ENCODE measurements at regions not wholly inside any gene's neighbourhood (a gene's known extent, or its start where the extent isn't known, plus 50 kb on each side); places are given as distances from the start of the nearest gene placed in this dataset.

GRCh38 chr14:54102051-54102456 lies 145.4 kb upstream of the BMP4 start:
- H3K27me3 Mint-ChIP-seq: peaks cover 4% of the 10 kb centered on the region
- no peak for DNase-seq
- H3K36me3 Mint-ChIP-seq (ENCODE audit: low read depth): no peaks in the 10 kb centered on the region
- intact Hi-C loops (cut with micrococcal nuclease): no loop called here
- ChIA-PET POLR2A (no interaction called here), CTCF (no interaction called here)
- TF ChIP-seq, protein P1, sequence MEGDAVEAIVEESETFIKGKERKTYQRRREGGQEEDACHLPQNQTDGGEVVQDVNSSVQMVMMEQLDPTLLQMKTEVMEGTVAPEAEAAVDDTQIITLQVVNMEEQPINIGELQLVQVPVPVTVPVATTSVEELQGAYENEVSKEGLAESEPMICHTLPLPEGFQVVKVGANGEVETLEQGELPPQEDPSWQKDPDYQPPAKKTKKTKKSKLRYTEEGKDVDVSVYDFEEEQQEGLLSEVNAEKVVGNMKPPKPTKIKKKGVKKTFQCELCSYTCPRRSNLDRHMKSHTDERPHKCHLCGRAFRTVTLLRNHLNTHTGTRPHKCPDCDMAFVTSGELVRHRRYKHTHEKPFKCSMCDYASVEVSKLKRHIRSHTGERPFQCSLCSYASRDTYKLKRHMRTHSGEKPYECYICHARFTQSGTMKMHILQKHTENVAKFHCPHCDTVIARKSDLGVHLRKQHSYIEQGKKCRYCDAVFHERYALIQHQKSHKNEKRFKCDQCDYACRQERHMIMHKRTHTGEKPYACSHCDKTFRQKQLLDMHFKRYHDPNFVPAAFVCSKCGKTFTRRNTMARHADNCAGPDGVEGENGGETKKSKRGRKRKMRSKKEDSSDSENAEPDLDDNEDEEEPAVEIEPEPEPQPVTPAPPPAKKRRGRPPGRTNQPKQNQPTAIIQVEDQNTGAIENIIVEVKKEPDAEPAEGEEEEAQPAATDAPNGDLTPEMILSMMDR (IDR thresholded peaks at IDR 0.05): no peak
- no peak overlapping the region for H3K27ac Mint-ChIP-seq
- H3K4me1 Mint-ChIP-seq: no peaks in the 10 kb centered on the region
- no peaks in the 10 kb centered on the region for H3K9me3 Mint-ChIP-seq
- H3K4me3 Mint-ChIP-seq: no peak overlapping the region
- no peak for ATAC-seq (ENCODE audit: low read depth)

- CTCF ChIA-PET: no interaction called here
- intact Hi-C loops (cut with micrococcal nuclease): no loop called here
Observed at GRCh38 chr14:54102530-54102929, 145.9 kb upstream of the BMP4 start.

GRCh38 chr14:54104601-54105145 lies 148.0 kb upstream of the BMP4 start:
- H3K27ac Mint-ChIP-seq: no peak overlapping the region
- no peaks in the 10 kb centered on the region for H3K36me3 Mint-ChIP-seq (ENCODE audit: low read depth)
- TF ChIP-seq, protein P1 (IDR thresholded peaks at IDR 0.05): no peak
- H3K4me1 Mint-ChIP-seq: no peaks in the 10 kb centered on the region
- ATAC-seq (ENCODE audit: low read depth) (no peak), DNase-seq (no peak)
- H3K4me3 Mint-ChIP-seq: no peak overlapping the region
- intact Hi-C loops (cut with micrococcal nuclease): no loop called here
- ChIA-PET POLR2A (no interaction called here), CTCF (no interaction called here)
- H3K27me3 Mint-ChIP-seq: no peaks in the 10 kb centered on the region
- H3K9me3 Mint-ChIP-seq: no peaks in the 10 kb centered on the region

More at GRCh38 chr14:54102530-54102929, 145.9 kb upstream of the BMP4 start:
- Mint-ChIP-seq H3K4me3 (no peak overlapping the region), H3K9me3 (no peaks in the 10 kb centered on the region), H3K27ac (no peak overlapping the region), H3K36me3 (ENCODE audit: low read depth) (no peaks in the 10 kb centered on the region), H3K27me3 (peaks cover 4% of the 10 kb centered on the region), H3K4me1 (no peaks in the 10 kb centered on the region)
- DNase-seq (no peak), ATAC-seq (ENCODE audit: low read depth) (no peak)
- POLR2A ChIA-PET: no interaction called here
- TF ChIP-seq, protein P1 (IDR thresholded peaks at IDR 0.05): no peak

- POLR2A ChIA-PET: no interaction called here
- ATAC-seq (ENCODE audit: low read depth): no peak
- DNase-seq: no peak
- Mint-ChIP-seq H3K4me3 (no peak overlapping the region), H3K4me1 (no peaks in the 10 kb centered on the region), H3K27me3 (no peaks in the 10 kb centered on the region), H3K9me3 (no peaks in the 10 kb centered on the region), H3K27ac (no peak overlapping the region), H3K36me3 (ENCODE audit: low read depth) (no peaks in the 10 kb centered on the region)
- intact Hi-C loops (cut with micrococcal nuclease): no loop called here
- CTCF ChIA-PET: no interaction called here
- TF ChIP-seq, protein P1 (IDR thresholded peaks at IDR 0.05): no peak
Observed at GRCh38 chr14:54105406-54105805, 148.8 kb upstream of the BMP4 start.

DNA sequence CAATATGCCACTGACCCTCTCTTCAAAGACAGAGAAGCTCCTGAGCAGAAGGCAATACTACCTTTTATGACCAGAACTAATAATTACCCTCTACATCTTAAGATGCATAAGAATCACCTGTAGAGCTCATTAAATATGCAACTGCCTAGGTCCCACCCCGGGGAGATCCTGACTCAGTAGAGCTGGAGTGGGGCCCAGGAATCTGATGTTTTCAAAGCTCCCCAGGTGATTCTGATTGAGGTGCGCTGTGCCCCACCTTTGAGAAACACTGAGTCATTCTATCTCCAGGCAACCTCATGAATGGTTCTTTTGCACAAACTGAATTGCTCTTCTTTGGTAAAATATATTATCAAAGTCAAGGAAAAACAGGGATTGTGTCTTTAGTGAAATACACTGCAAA lies 149.3 kb upstream of the BMP4 start:
- Mint-ChIP-seq H3K36me3 (ENCODE audit: low read depth) (no peaks in the 10 kb centered on the region), H3K4me3 (no peak overlapping the region), H3K4me1 (no peaks in the 10 kb centered on the region), H3K27me3 (peaks cover 3% of the 10 kb centered on the region), H3K27ac (no peak overlapping the region), H3K9me3 (no peaks in the 10 kb centered on the region)
- no peak for ATAC-seq (ENCODE audit: low read depth)
- DNase-seq: no peak
- intact Hi-C loops (cut with micrococcal nuclease): no loop called here
- POLR2A ChIA-PET: no interaction called here
- CTCF ChIA-PET: no interaction called here
- TF ChIP-seq, protein P1 (IDR thresholded peaks at IDR 0.05): no peak
